Stimulated activated naive CD8-positive, alpha-beta T cell treated with anti-CD3 and anti-CD28 coated beads, Interleukin-15, amount 100 ng/mL, for 72 hours (primary cell): ENCODE measurements at regions not wholly inside any gene's neighbourhood (a gene's known extent, or its start where the extent isn't known, plus 50 kb on each side); places are given as distances from the start of the nearest gene placed in this dataset.

ENCODE experiments used
- ATAC-seq: fragments of 150-1000 bp; cut with Tn5 transposase; 2 replicates; pipeline ENCODE4 v1.10.0; 2021; ENCODE audit warnings: mild to moderate bottlenecking, moderate library complexity
- DNase-seq, 2 donors: peaks; one replicate each; pipeline ENCODE4 v3.0.0; 2021 to 2022
- H3K27ac Mint-ChIP-seq, 2 donors: one replicate each; pipeline ENCODE4 v1.8.0; 2022; ENCODE audit warnings: mild to moderate bottlenecking in 2 of 2, mixed read lengths in 2 of 2, moderate library complexity in 2 of 2
- H3K27me3 Mint-ChIP-seq: one replicate; pipeline ENCODE4 v1.8.0; 2022; ENCODE audit warnings: mixed read lengths
- H3K4me1 Mint-ChIP-seq: one replicate; pipeline ENCODE4 v1.8.0; 2022; ENCODE audit warnings: mild to moderate bottlenecking, mixed read lengths
- H3K4me3 Mint-ChIP-seq, 2 donors: one replicate each; pipeline ENCODE4 v1.8.0; 2022; ENCODE audit warnings: mild to moderate bottlenecking in 2 of 2, mixed read lengths in 2 of 2, moderate library complexity in 1 of 2
- H3K9me3 Mint-ChIP-seq, 2 donors: one replicate each; pipeline ENCODE4 v1.8.0; 2022; ENCODE audit warnings: mixed read lengths in 2 of 2

- Mint-ChIP-seq H3K27ac (peak overlapping the region in 1 of 2 donors; percentile 52), H3K9me3 (peaks cover 0 to 5% of the 10 kb centered on the region in 2 donors), H3K4me1 (no peaks in the 10 kb centered on the region), H3K4me3 (no peak overlapping the region), H3K27me3 (no peaks in the 10 kb centered on the region)
- ATAC-seq = no peak
- DNase-seq = no peak
Observed at GRCh38 chr5:158276692-158277091, 417.7 kb upstream of the CLINT1 start.

- Mint-ChIP-seq H3K27me3 (no peaks in the 10 kb centered on the region), H3K4me3 (no peak overlapping the region), H3K27ac (no peak overlapping the region), H3K4me1 (no peaks in the 10 kb centered on the region), H3K9me3 (no peaks in the 10 kb centered on the region)
- ATAC-seq (no peak), DNase-seq (no peak)
Observed at GRCh38 chr5:158275511-158275910, 416.6 kb upstream of the CLINT1 start.

- DNase-seq (no peak), ATAC-seq (no peak)
- no peak overlapping the region for H3K4me3 Mint-ChIP-seq
- no peak overlapping the region for H3K27ac Mint-ChIP-seq
- H3K9me3 Mint-ChIP-seq = peaks cover 0 to 6% of the 10 kb centered on the region in 2 donors
- H3K4me1 Mint-ChIP-seq = no peaks in the 10 kb centered on the region
- H3K27me3 Mint-ChIP-seq = no peaks in the 10 kb centered on the region
Observed at GRCh38 chr5:158273035-158273434, 414.1 kb upstream of the CLINT1 start.

GRCh38 chr5:158272409-158272808 lies 413.5 kb upstream of the CLINT1 start:
- no peak for ATAC-seq
- no peaks in the 10 kb centered on the region for H3K4me1 Mint-ChIP-seq
- no peak overlapping the region for H3K27ac Mint-ChIP-seq
- DNase-seq = no peak
- no peaks in the 10 kb centered on the region for H3K27me3 Mint-ChIP-seq
- peaks cover 0 to 7% of the 10 kb centered on the region in 2 donors for H3K9me3 Mint-ChIP-seq
- no peak overlapping the region for H3K4me3 Mint-ChIP-seq

- no peaks in the 10 kb centered on the region for H3K27me3 Mint-ChIP-seq
- ATAC-seq (no peak), DNase-seq (no peak)
- no peak overlapping the region for H3K4me3 Mint-ChIP-seq
- peaks cover 0 to 7% of the 10 kb centered on the region in 2 donors for H3K9me3 Mint-ChIP-seq
- no peaks in the 10 kb centered on the region for H3K4me1 Mint-ChIP-seq
- H3K27ac Mint-ChIP-seq = no peak overlapping the region
Observed at GRCh38 chr5:158270996-158271554, 412.1 kb upstream of the CLINT1 start.

GRCh38 chr5:158268286-158268685 lies 409.3 kb upstream of the CLINT1 start:
- H3K27ac Mint-ChIP-seq = no peak overlapping the region
- H3K27me3 Mint-ChIP-seq = no peaks in the 10 kb centered on the region
- ATAC-seq = no peak
- DNase-seq = no peak
- no peak overlapping the region for H3K4me3 Mint-ChIP-seq
- peaks cover 0 to 7% of the 10 kb centered on the region in 2 donors for H3K9me3 Mint-ChIP-seq
- no peaks in the 10 kb centered on the region for H3K4me1 Mint-ChIP-seq

- no peaks in the 10 kb centered on the region for H3K27me3 Mint-ChIP-seq
- H3K4me3 Mint-ChIP-seq = no peak overlapping the region
- H3K27ac Mint-ChIP-seq = no peak overlapping the region
- DNase-seq (no peak), ATAC-seq (no peak)
- no peaks in the 10 kb centered on the region for H3K4me1 Mint-ChIP-seq
- peaks cover 0 to 7% of the 10 kb centered on the region in 2 donors for H3K9me3 Mint-ChIP-seq
Observed at GRCh38 chr5:158267228-158267627, 408.3 kb upstream of the CLINT1 start.

- Mint-ChIP-seq H3K27me3 (no peaks in the 10 kb centered on the region), H3K4me1 (no peaks in the 10 kb centered on the region), H3K4me3 (no peak overlapping the region), H3K9me3 (peaks cover 0 to 7% of the 10 kb centered on the region in 2 donors), H3K27ac (no peak overlapping the region)
- DNase-seq (no peak), ATAC-seq (no peak)
Observed at GRCh38 chr5:158265931-158266700, 407.2 kb upstream of the CLINT1 start.

GRCh38 chr5:158265346-158265745 lies 406.4 kb upstream of the CLINT1 start:
- no peak for ATAC-seq
- Mint-ChIP-seq H3K27ac (no peak overlapping the region), H3K9me3 (peaks cover 0 to 7% of the 10 kb centered on the region in 2 donors), H3K27me3 (no peaks in the 10 kb centered on the region), H3K4me1 (no peaks in the 10 kb centered on the region), H3K4me3 (no peak overlapping the region)
- DNase-seq = no peak

GRCh38 chr5:158264264-158264663 lies 405.3 kb upstream of the CLINT1 start:
- Mint-ChIP-seq H3K27me3 (no peaks in the 10 kb centered on the region), H3K27ac (no peak overlapping the region), H3K9me3 (peaks cover 0 to 7% of the 10 kb centered on the region in 2 donors), H3K4me3 (no peak overlapping the region), H3K4me1 (no peaks in the 10 kb centered on the region)
- no peak for ATAC-seq
- DNase-seq = no peak

- Mint-ChIP-seq H3K27me3 (no peaks in the 10 kb centered on the region), H3K27ac (no peak overlapping the region), H3K9me3 (no peaks in the 10 kb centered on the region), H3K4me3 (no peak overlapping the region), H3K4me1 (no peaks in the 10 kb centered on the region)
- DNase-seq = no peak
- ATAC-seq = no peak
Observed at GRCh38 chr5:158261674-158262367, 402.9 kb upstream of the CLINT1 start.

GRCh38 chr5:158256096-158256495 lies 397.2 kb upstream of the CLINT1 start:
- Mint-ChIP-seq H3K4me1 (no peaks in the 10 kb centered on the region), H3K27ac (no peak overlapping the region), H3K4me3 (no peak overlapping the region), H3K27me3 (no peaks in the 10 kb centered on the region), H3K9me3 (no peaks in the 10 kb centered on the region)
- no peak for DNase-seq
- no peak for ATAC-seq

GRCh38 chr5:158255609-158256008 lies 396.7 kb upstream of the CLINT1 start:
- ATAC-seq (no peak), DNase-seq (no peak)
- Mint-ChIP-seq H3K27me3 (no peaks in the 10 kb centered on the region), H3K27ac (no peak overlapping the region), H3K4me3 (no peak overlapping the region), H3K4me1 (no peaks in the 10 kb centered on the region), H3K9me3 (no peaks in the 10 kb centered on the region)

- H3K4me1 Mint-ChIP-seq = no peaks in the 10 kb centered on the region
Observed at GRCh38 chr5:158246661-158247060, 387.7 kb upstream of the CLINT1 start.

GRCh38 chr5:158245513-158245912 lies 386.6 kb upstream of the CLINT1 start:
- DNase-seq (no peak), ATAC-seq (no peak)
- H3K4me1 Mint-ChIP-seq = no peaks in the 10 kb centered on the region
- H3K27ac Mint-ChIP-seq = no peak overlapping the region
- no peak overlapping the region for H3K4me3 Mint-ChIP-seq
- H3K9me3 Mint-ChIP-seq = no peaks in the 10 kb centered on the region
- peaks cover 7% of the 10 kb centered on the region for H3K27me3 Mint-ChIP-seq

More at GRCh38 chr5:158246661-158247060, 387.7 kb upstream of the CLINT1 start:
- Mint-ChIP-seq H3K4me3 (no peak overlapping the region), H3K27ac (no peak overlapping the region), H3K9me3 (no peaks in the 10 kb centered on the region), H3K27me3 (peaks cover 7% of the 10 kb centered on the region)
- ATAC-seq (no peak), DNase-seq (no peak)

- Mint-ChIP-seq H3K4me1 (no peaks in the 10 kb centered on the region), H3K27ac (no peak overlapping the region)
Observed at GRCh38 chr5:158244882-158245281, 385.9 kb upstream of the CLINT1 start.

More at GRCh38 chr5:158244882-158245281, 385.9 kb upstream of the CLINT1 start:
- ATAC-seq = no peak
- Mint-ChIP-seq H3K4me3 (no peak overlapping the region), H3K27me3 (peaks cover 7% of the 10 kb centered on the region), H3K9me3 (no peaks in the 10 kb centered on the region)
- DNase-seq = no peak
